Activated T-helper 2 cell treated with anti-CD3 and anti-CD28 coated beads, Interferon-gamma antibody, Interleukin-2, Interleukin-4, amounts not matched to agents 10 μg/mL and 5 μg/mL and 100 μg/mL, durations not matched to agents 14 hours and 24 hours and 36 hours (primary cell): ENCODE measurements at regions not wholly inside any gene's neighbourhood (a gene's known extent, or its start where the extent isn't known, plus 50 kb on each side); places are given as distances from the start of the nearest gene placed in this dataset.
A peak's percentile ranks its signal among the peaks of the same experiment; 100 is the strongest.

Experiments used
- DNase-seq: peaks from one replicate; pipeline ENCODE4 v3.0.0; 2021; ENCODE audit warnings: low spot score
- H3K27ac Mint-ChIP-seq: one replicate; pipeline ENCODE4 v1.8.0; 2021; ENCODE audit warnings: mixed read lengths
- H3K27me3 Mint-ChIP-seq: one replicate; pipeline ENCODE4 v1.8.0; 2021; ENCODE audit warnings: low read depth, mixed read lengths
- H3K36me3 Mint-ChIP-seq: one replicate; pipeline ENCODE4 v1.8.0; 2021; ENCODE audit warnings: low read depth, mixed read lengths
- H3K4me1 Mint-ChIP-seq: one replicate; pipeline ENCODE4 v1.8.0; 2021; ENCODE audit warnings: low read depth, mixed read lengths
- H3K4me3 Mint-ChIP-seq: one replicate; pipeline ENCODE4 v1.8.0; 2021; ENCODE audit warnings: low read depth, mild to moderate bottlenecking, moderate library complexity, mixed read lengths
- H3K9me3 Mint-ChIP-seq: one replicate; pipeline ENCODE4 v1.8.0; 2021; ENCODE audit warnings: mixed read lengths
- intact Hi-C: fragments of 100-400 bp; cut with micrococcal nuclease; formaldehyde crosslinking; loops from one replicate; pipeline ENCODE4 v1.15.1; 2023

DNA sequence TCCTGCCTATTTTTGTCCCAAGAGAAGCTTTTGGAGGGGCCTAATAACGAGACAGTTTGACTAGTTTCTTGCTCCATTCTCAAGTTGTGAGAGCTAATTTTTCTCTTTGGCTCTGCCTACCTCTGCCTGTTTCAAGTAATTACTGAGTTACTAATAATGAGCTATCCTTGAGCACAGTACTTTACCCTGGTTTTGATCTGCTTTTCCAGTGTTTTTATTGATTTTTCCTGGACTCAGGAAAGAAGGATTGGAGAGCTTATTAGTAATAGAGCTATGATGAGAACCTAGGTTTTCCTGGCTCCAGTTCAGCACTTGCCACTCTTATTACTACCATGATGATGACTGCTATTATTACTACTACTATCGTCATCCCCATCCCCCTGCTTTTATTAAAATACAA lies 106.7 kb downstream of the HS3ST3B1 start:
- Mint-ChIP-seq H3K4me3 (no peak overlapping the region), H3K9me3 (peaks cover 4% of the 10 kb centered on the region), H3K4me1 (peaks cover 20% of the 10 kb centered on the region), H3K27me3 (no peaks in the 10 kb centered on the region), H3K27ac (no peak overlapping the region), H3K36me3 (no peaks in the 10 kb centered on the region)
- no peak for DNase-seq
- intact Hi-C loops = no loop called here

DNA sequence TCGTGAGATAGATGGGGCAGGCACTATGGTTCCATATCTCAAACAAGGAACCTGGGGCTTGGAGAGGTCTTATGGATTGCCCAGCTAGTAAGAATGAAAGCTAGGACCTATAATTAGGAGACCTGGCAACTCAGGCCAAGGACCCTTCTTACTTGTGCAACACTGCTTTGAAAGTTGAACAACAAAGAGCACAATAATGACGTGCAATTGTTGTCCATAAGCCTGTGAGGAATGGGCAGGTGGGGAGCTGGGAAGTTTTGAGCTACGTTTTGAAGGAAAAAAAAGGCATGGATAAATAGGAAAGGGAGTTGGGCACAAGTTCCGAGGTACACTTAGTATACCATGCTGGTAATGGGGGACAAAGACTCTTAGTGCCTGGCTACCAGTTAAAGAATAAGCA lies 104.3 kb downstream of the HS3ST3B1 start:
- intact Hi-C loops = no loop called here

More for the DNA sequence above, 104.3 kb downstream of the HS3ST3B1 start:
- no peak for DNase-seq
- Mint-ChIP-seq H3K36me3 (no peaks in the 10 kb centered on the region), H3K27me3 (no peaks in the 10 kb centered on the region), H3K27ac (peak overlapping the region; percentile 56), H3K4me1 (peaks cover 20% of the 10 kb centered on the region), H3K9me3 (peaks cover 4% of the 10 kb centered on the region), H3K4me3 (no peak overlapping the region)
